ENCODE measurements at regions not wholly inside any gene's neighbourhood (a gene's known extent, or its start where the extent isn't known, plus 50 kb on each side); places are given as distances from the start of the nearest gene placed in this dataset.
A peak's percentile ranks its signal among the peaks of the same experiment; 100 is the strongest.

- peak; percentile 42 to 50 for TF ChIP-seq CTCF (IDR thresholded peaks at IDR 0.05)
- no peaks in the 10 kb centered on the region for H3K4me1 ChIP-seq
- H3K36me3 ChIP-seq = no peaks in the 10 kb centered on the region
- H3K9me3 ChIP-seq = peaks cover 0 to 5% (median 2%) of the 10 kb centered on the region in 3 donors
- DNase-seq = no peak
- intact Hi-C loops (cut with DNase I; ENCODE audit: low total_unique reads) = no loop called here
- no peak overlapping the region for H3K27ac ChIP-seq
- peaks cover 0 to 51% of the 10 kb centered on the region in 2 donors for H3K27me3 ChIP-seq
- H3K4me3 ChIP-seq = no peak overlapping the region
Measured at GRCh38 chr12:111298582-111299436, 70.1 kb downstream of the PHETA1 start.

GRCh38 chr12:111297703-111298426, 71.0 kb downstream of the PHETA1 start:
- Histone ChIP-seq H3K4me1 (no peaks in the 10 kb centered on the region), H3K27ac (no peak overlapping the region), H3K36me3 (no peaks in the 10 kb centered on the region), H3K9me3 (no peaks in the 10 kb centered on the region), H3K27me3 (peaks cover 0 to 51% of the 10 kb centered on the region in 2 donors), H3K4me3 (no peak overlapping the region)
- no peak for TF ChIP-seq CTCF (IDR thresholded peaks at IDR 0.05)
- intact Hi-C loops (cut with DNase I; ENCODE audit: low total_unique reads) = no loop called here
- no peak for DNase-seq

GRCh38 chr12:111296906-111297463, 71.9 kb downstream of the PHETA1 start:
- Histone ChIP-seq H3K4me3 (no peak overlapping the region), H3K36me3 (no peaks in the 10 kb centered on the region), H3K27ac (no peak overlapping the region), H3K4me1 (no peaks in the 10 kb centered on the region), H3K27me3 (peaks cover 0 to 54% of the 10 kb centered on the region in 2 donors), H3K9me3 (no peaks in the 10 kb centered on the region)
- intact Hi-C loops (cut with DNase I; ENCODE audit: low total_unique reads) = no loop called here
- no peak for TF ChIP-seq CTCF (IDR thresholded peaks at IDR 0.05)
- DNase-seq = no peak

DNA sequence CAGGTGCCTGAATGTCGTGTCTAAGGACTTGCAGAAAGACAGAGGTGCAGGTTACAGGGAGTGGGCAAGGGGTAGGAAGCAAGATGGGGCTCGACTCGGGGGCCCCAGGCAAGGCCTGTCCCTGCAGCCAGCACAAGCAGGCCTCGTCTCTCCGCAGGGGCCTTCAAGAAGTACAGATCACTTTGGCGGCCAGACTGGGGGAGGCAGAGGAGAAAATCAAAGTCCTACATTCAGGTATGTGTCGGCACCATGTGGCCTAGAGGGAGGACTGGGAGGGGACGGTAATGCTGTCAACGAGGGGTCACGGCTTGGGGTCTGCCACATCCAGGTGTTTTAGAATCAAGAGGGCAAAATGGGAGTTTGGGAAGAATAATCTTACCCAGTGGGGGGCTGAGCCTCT, 73.7 kb downstream of the PHETA1 start:
- H3K27ac ChIP-seq = no peak overlapping the region
- H3K27me3 ChIP-seq = peaks cover 0 to 51% of the 10 kb centered on the region in 2 donors
- no peak overlapping the region for H3K4me3 ChIP-seq
- no peaks in the 10 kb centered on the region for H3K4me1 ChIP-seq
- intact Hi-C loops (cut with DNase I; ENCODE audit: low total_unique reads) = no loop called here
- no peaks in the 10 kb centered on the region for H3K36me3 ChIP-seq
- no peaks in the 10 kb centered on the region for H3K9me3 ChIP-seq
- no peak for DNase-seq
- no peak for TF ChIP-seq CTCF (IDR thresholded peaks at IDR 0.05)

DNA sequence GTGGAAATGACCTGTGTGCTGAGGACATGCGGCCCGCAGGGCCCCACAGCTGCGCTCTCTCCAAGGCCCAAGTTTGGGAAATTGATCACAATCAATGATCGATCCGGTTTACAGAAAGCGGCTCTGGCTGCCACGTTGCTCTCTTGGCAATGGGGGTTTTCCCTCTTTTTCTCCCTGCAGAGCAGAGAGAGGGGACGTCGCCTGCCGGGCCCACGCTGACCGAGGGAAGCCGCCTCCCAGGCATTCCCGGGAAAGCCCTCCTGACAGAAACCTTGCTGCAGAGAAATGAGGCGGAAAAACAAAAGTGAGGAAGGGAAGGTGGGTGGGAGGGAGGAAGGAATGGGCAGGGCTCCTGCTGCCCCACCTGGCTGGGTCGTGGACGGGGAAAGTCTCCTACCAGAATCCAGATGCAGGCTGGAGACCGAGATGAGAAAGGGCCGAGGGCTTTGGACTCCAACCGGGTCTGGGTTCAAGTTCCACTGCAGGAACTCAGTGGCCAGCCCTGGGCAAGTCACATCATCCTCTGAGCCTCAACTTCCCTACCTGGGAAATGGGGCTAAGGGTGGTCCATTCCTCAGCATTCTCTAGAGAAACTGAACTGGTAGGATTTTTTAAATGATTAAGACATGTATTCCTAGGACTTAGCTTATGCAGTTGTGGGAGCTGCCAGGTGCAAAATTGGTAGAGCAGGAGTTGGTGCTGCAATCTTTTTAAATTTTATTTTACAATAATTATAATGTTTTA, 75.5 kb downstream of the PHETA1 start:
- intact Hi-C loops (cut with DNase I; ENCODE audit: low total_unique reads) = no loop called here
- Histone ChIP-seq H3K27me3 (peaks cover 0 to 36% of the 10 kb centered on the region in 2 donors), H3K9me3 (no peaks in the 10 kb centered on the region), H3K27ac (no peak overlapping the region), H3K4me3 (no peak overlapping the region), H3K36me3 (no peaks in the 10 kb centered on the region), H3K4me1 (no peaks in the 10 kb centered on the region)
- TF ChIP-seq CTCF (IDR thresholded peaks at IDR 0.05) = no peak
- DNase-seq = no peak
